HepG2 (cell line): ENCODE measurements at regions not wholly inside any gene's neighbourhood (a gene's known extent, or its start where the extent isn't known, plus 50 kb on each side); places are given as distances from the start of the nearest gene placed in this dataset.

ENCODE experiments used
- BHLHE40 ChIP-seq: IDR thresholded peaks from 2 replicates; pipeline ENCODE4 v1.6.1; 2011; ENCODE audit warnings: low read length, improper control_type of control experiment
- CTCF ChIP-seq: sonication (generic); formaldehyde crosslinking; IDR thresholded peaks from 2 replicates; pipeline ENCODE4 v1.5.0; 2020; ENCODE audit warnings: mild to moderate bottlenecking, missing genetic modification reagents, moderate library complexity
- ESRRA ChIP-seq: sonication (generic); formaldehyde crosslinking; IDR thresholded peaks from 2 replicates; pipeline ENCODE4 v1.5.1; 2020; ENCODE audit warnings: mild to moderate bottlenecking, low read depth, missing genetic modification reagents
- FOSL2 ChIP-seq: sonication (generic); formaldehyde crosslinking; IDR thresholded peaks from 2 replicates; pipeline ENCODE4 v1.4.0; 2020; ENCODE audit warnings: missing genetic modification reagents
- MAFG ChIP-seq: sonication (generic); formaldehyde crosslinking; IDR thresholded peaks from 2 replicates; pipeline ENCODE4 v1.5.1; 2020; ENCODE audit warnings: mild to moderate bottlenecking, missing genetic modification reagents
- MATR3 ChIP-seq: sonication (generic); formaldehyde crosslinking; IDR thresholded peaks from 2 replicates; pipeline ENCODE4 v1.4.0; 2020; ENCODE audit warnings: missing genetic modification reagents
- MYC ChIP-seq: sonication (generic); formaldehyde crosslinking; IDR thresholded peaks from 2 replicates; pipeline ENCODE4 v1.9.0; 2021; ENCODE audit warnings: missing genetic modification reagents, borderline replicate concordance
- POLR2A ChIP-seq, 2 experiments: IDR thresholded peaks; 2 replicates each; pipeline ENCODE4 v1.6.1; 2011; ENCODE audit warnings: low read depth in 2 of 2, low read length in 2 of 2, mild to moderate bottlenecking in 1 of 2, moderate library complexity in 1 of 2; ENCODE audit not compliant: insufficient read depth in 1 of 2
- TAF1 ChIP-seq: sonication (generic); formaldehyde crosslinking; IDR thresholded peaks from 2 replicates; pipeline ENCODE4 v1.4.0; 2020; ENCODE audit warnings: missing genetic modification reagents
- ZNF543 ChIP-seq: sonication (generic); formaldehyde crosslinking; IDR thresholded peaks from 2 replicates; pipeline ENCODE4 v1.4.0; 2020; ENCODE audit warnings: mild to moderate bottlenecking, missing genetic modification reagents
- ZNF747 ChIP-seq: sonication (generic); formaldehyde crosslinking; IDR thresholded peaks from 2 replicates; pipeline ENCODE4 v1.8.1; 2023; ENCODE audit warnings: missing genetic modification reagents, mild to moderate bottlenecking, borderline replicate concordance

GRCh38 chr21:31416465-31416864 lies 72.4 kb upstream of the TIAM1 start:
- TF ChIP-seq BHLHE40 (no peak), MYC (CRISPR knock-in tag) (no peak), ESRRA (CRISPR knock-in tag) (no peak), POLR2A (IDR thresholded peaks at IDR 0.05; ENCODE audit: insufficient read depth in 1 of 2, low read depth in 2 of 2, low read length in 2 of 2) (no peak), MATR3 (CRISPR knock-in tag) (no peak), CTCF (CRISPR knock-in tag) (no peak), FOSL2 (CRISPR knock-in tag) (no peak), MAFG (CRISPR knock-in tag) (no peak), TAF1 (no peak), ZNF747 (CRISPR knock-in tag) (no peak), ZNF543 (no peak)
